Aorta (tissue), 5 donors: ENCODE measurements at regions not wholly inside any gene's neighbourhood (a gene's known extent, or its start where the extent isn't known, plus 50 kb on each side); places are given as distances from the start of the nearest gene placed in this dataset.
"Not testable (repeated sequence)": the region's sequence is repeated elsewhere in the genome, so short reads cannot be mapped to it uniquely, and the experiment has no call there.

Experiments
- ATAC-seq: fragments of 200-7000 bp; cut with Tn5 transposase; one replicate; pipeline ENCODE4 v1.9.1; 2022; ENCODE audit warnings: moderate library complexity; ENCODE audit not compliant: low FRiP score
- DNase-seq, 2 donors: peaks; one replicate each; pipeline ENCODE4 v3.0.0-alpha.2; 2020
- H3K27ac ChIP-seq, 2 donors: one replicate each; pipeline ENCODE4 v1.5.1; 2013; ENCODE audit warnings: low read length in 2 of 2, mild to moderate bottlenecking in 2 of 2, moderate library complexity in 2 of 2, control low read depth in 1 of 2, inconsistent platforms in 1 of 2, low read depth in 1 of 2
- H3K27me3 ChIP-seq, 2 donors: one replicate each; pipeline ENCODE4 v1.6.1; 2013; ENCODE audit warnings: control low read depth in 1 of 2, low read length in 1 of 2, mild to moderate bottlenecking in 1 of 2, moderate library complexity in 1 of 2; ENCODE audit not compliant: insufficient read depth in 2 of 2, control insufficient read depth in 1 of 2
- H3K36me3 ChIP-seq, 2 donors: one replicate each; pipeline ENCODE4 v1.6.1; 2013; ENCODE audit warnings: control low read depth in 1 of 2, low read length in 1 of 2, mild to moderate bottlenecking in 1 of 2; ENCODE audit not compliant: insufficient read depth in 2 of 2, control insufficient read depth in 1 of 2
- H3K4me1 ChIP-seq, 2 donors: one replicate each; pipeline ENCODE4 v1.6.1; 2013; ENCODE audit warnings: low read length in 2 of 2, control low read depth in 1 of 2, mild to moderate bottlenecking in 1 of 2, moderate library complexity in 1 of 2; ENCODE audit not compliant: insufficient read depth in 2 of 2, control insufficient read depth in 1 of 2
- H3K4me3 ChIP-seq, 2 donors: one replicate each; pipeline ENCODE4 v1.5.1; 2013; ENCODE audit warnings: low read length in 2 of 2, control low read depth in 1 of 2, mild to moderate bottlenecking in 1 of 2
- H3K9me3 ChIP-seq: one replicate; pipeline ENCODE4 v1.6.1; 2013; ENCODE audit warnings: mild to moderate bottlenecking, low read length; ENCODE audit not compliant: control insufficient read depth
- WGBS, 2 donors: extraction: QIAGEN DNeasy Blood & Tissue Kit; methylation state at CpG; one replicate each; pipeline ENCODE4 v1.1.7; 2013; 5-methylcytosine and 5-hydroxymethylcytosine counted together
- intact Hi-C, 2 donors: fragments of 100-400 bp; cut with DNase I; formaldehyde crosslinking; loops; one replicate each; pipeline versions ENCODE4 v1.14.2 to v1.15.0; 2022
- donor health status: healthy with polysubstance abuse.
- donor health status: Bipolar disorder and iron deficiency.
- donor health status: DM: no; HTN: no; CAD: no.
- donor health status: DM: no; HTN: no; CAD: no.
- donor health status: DM: yes; HTN: yes; CAD: no.

- H3K9me3 ChIP-seq = no peaks in the 10 kb centered on the region
- no peaks in the 10 kb centered on the region for H3K36me3 ChIP-seq
- no peak overlapping the region for H3K4me3 ChIP-seq
- H3K4me1 ChIP-seq = no peaks in the 10 kb centered on the region
- no peak overlapping the region for H3K27ac ChIP-seq
- DNase-seq (no peak), ATAC-seq (no peak)
- peaks cover 0 to 2% of the 10 kb centered on the region in 2 donors for H3K27me3 ChIP-seq
- intact Hi-C loops = no loop called here
- 80 to 88% methylated on average over 1 of the region's 1 CpG for WGBS, 2 donors
Observed at GRCh38 chr9:30524311-30524710, 1860.1 kb upstream of the ACO1 start.

- DNase-seq = no peak
- intact Hi-C loops = no loop called here
- no peak for ATAC-seq
- no peak overlapping the region for H3K27ac ChIP-seq
- H3K9me3 ChIP-seq = peaks cover 2% of the 10 kb centered on the region
- 85 to 89% methylated on average over 3 of the region's 3 CpGs for WGBS, 2 donors
- H3K4me1 ChIP-seq = no peaks in the 10 kb centered on the region
- H3K36me3 ChIP-seq = no peaks in the 10 kb centered on the region
- H3K27me3 ChIP-seq = no peaks in the 10 kb centered on the region
- H3K4me3 ChIP-seq = no peak overlapping the region
Observed at GRCh38 chr9:30534455-30534854, 1850.0 kb upstream of the ACO1 start.

- H3K27ac ChIP-seq = no peak overlapping the region
- 72 to 81% methylated on average over 2 of the region's 2 CpGs for whole genome bisulfite sequencing, 2 donors
Observed at GRCh38 chr9:30534896-30535295, 1849.5 kb upstream of the ACO1 start.

GRCh38 chr9:30536494-30536893 is 1847.9 kb upstream of the ACO1 start:
- Histone ChIP-seq H3K27me3 (no peaks in the 10 kb centered on the region), H3K4me1 (no peaks in the 10 kb centered on the region), H3K9me3 (peaks cover 2% of the 10 kb centered on the region), H3K36me3 (no peaks in the 10 kb centered on the region), H3K27ac (no peak overlapping the region), H3K4me3 (no peak overlapping the region)
- DNase-seq (no peak), ATAC-seq (no peak)
- intact Hi-C loops = no loop called here
- WGBS, 2 donors = 45 to 57% methylated on average over 3 of the region's 3 CpGs

More at GRCh38 chr9:30534896-30535295, 1849.5 kb upstream of the ACO1 start:
- no peak for DNase-seq
- H3K27me3 ChIP-seq = no peaks in the 10 kb centered on the region
- H3K4me3 ChIP-seq = no peak overlapping the region
- H3K4me1 ChIP-seq = no peaks in the 10 kb centered on the region
- H3K9me3 ChIP-seq = peaks cover 2% of the 10 kb centered on the region
- no peak for ATAC-seq
- intact Hi-C loops = no loop called here
- H3K36me3 ChIP-seq = no peaks in the 10 kb centered on the region

- H3K27me3 ChIP-seq, H3K4me3 ChIP-seq, H3K9me3 ChIP-seq, intact Hi-C loops, DNase-seq, H3K4me1 ChIP-seq, H3K27ac ChIP-seq, H3K36me3 ChIP-seq, ATAC-seq: not testable (repeated sequence)
- 68 to 88% methylated on average over 5 to 15 of the region's 15 CpGs for WGBS, 2 donors
Observed at GRCh38 chr9:30539696-30540095, 1844.7 kb upstream of the ACO1 start.

GRCh38 chr9:30574355-30575151 is 1809.9 kb upstream of the ACO1 start:
- ATAC-seq (peak; percentile 19), DNase-seq (peak in 1 of 2 donors; percentile 73)
- Histone ChIP-seq H3K27ac (no peak overlapping the region), H3K9me3 (no peaks in the 10 kb centered on the region), H3K36me3 (no peaks in the 10 kb centered on the region), H3K4me1 (no peaks in the 10 kb centered on the region), H3K27me3 (no peaks in the 10 kb centered on the region), H3K4me3 (no peak overlapping the region)
- WGBS, 2 donors = 93% methylated on average over 28 of the region's 28 CpGs
- intact Hi-C loops = no loop called here

- no peak overlapping the region for H3K27ac ChIP-seq
- no peaks in the 10 kb centered on the region for H3K27me3 ChIP-seq
- no peaks in the 10 kb centered on the region for H3K36me3 ChIP-seq
- no peaks in the 10 kb centered on the region for H3K4me1 ChIP-seq
- 89 to 92% methylated on average over 16 of the region's 16 CpGs for WGBS, 2 donors
- H3K9me3 ChIP-seq = no peaks in the 10 kb centered on the region
- ATAC-seq (peak; percentile 19), DNase-seq (peak in 1 of 2 donors; percentile 43)
- intact Hi-C loops = no loop called here
- no peak overlapping the region for H3K4me3 ChIP-seq
Observed at GRCh38 chr9:30575218-30575617, 1809.2 kb upstream of the ACO1 start.

GRCh38 chr9:30575691-30576090 is 1808.8 kb upstream of the ACO1 start:
- ATAC-seq (peak; percentile 38), DNase-seq (peak in 1 of 2 donors; percentile 45)
- no peaks in the 10 kb centered on the region for H3K4me1 ChIP-seq
- H3K27ac ChIP-seq = no peak overlapping the region
- no peaks in the 10 kb centered on the region for H3K36me3 ChIP-seq
- 95% methylated on average over 12 of the region's 12 CpGs for WGBS, 2 donors
- no peak overlapping the region for H3K4me3 ChIP-seq
- intact Hi-C loops = no loop called here
- H3K9me3 ChIP-seq = no peaks in the 10 kb centered on the region
- H3K27me3 ChIP-seq = no peaks in the 10 kb centered on the region

- no peaks in the 10 kb centered on the region for H3K9me3 ChIP-seq
- no peaks in the 10 kb centered on the region for H3K4me1 ChIP-seq
- no peak for DNase-seq
- H3K4me3 ChIP-seq = no peak overlapping the region
- H3K27me3 ChIP-seq = no peaks in the 10 kb centered on the region
- WGBS, 2 donors = 38 to 49% methylated on average over 1 of the region's 1 CpG
- ATAC-seq = no peak
- H3K36me3 ChIP-seq = no peaks in the 10 kb centered on the region
- intact Hi-C loops = no loop called here
- H3K27ac ChIP-seq = no peak overlapping the region
Observed at GRCh38 chr9:30579810-30580209, 1804.6 kb upstream of the ACO1 start.
